Effector memory CD8-positive, alpha-beta T cell (primary cell): ENCODE measurements at regions not wholly inside any gene's neighbourhood (a gene's known extent, or its start where the extent isn't known, plus 50 kb on each side); places are given as distances from the start of the nearest gene placed in this dataset.

Source experiments
- ATAC-seq: fragments of 150-1000 bp; cut with Tn5 transposase; replicated peaks from 2 replicates; pipeline ENCODE4 v1.10.0; 2021; ENCODE audit warnings: mild to moderate bottlenecking, moderate library complexity
- DNase-seq, 3 experiments: peaks; one replicate each; pipeline ENCODE4 v3.0.0; 2021
- H3K27ac Mint-ChIP-seq, 2 donors: one replicate each; pipeline ENCODE4 v1.8.0; 2022; ENCODE audit warnings: mild to moderate bottlenecking in 2 of 2, mixed read lengths in 2 of 2, moderate library complexity in 2 of 2
- H3K27me3 Mint-ChIP-seq, 2 donors: one replicate each; pipeline ENCODE4 v1.8.0; 2022; ENCODE audit warnings: mixed read lengths in 2 of 2
- H3K36me3 Mint-ChIP-seq: one replicate; pipeline ENCODE4 v1.8.0; 2022; ENCODE audit warnings: mild to moderate bottlenecking, moderate library complexity, mixed read lengths; ENCODE audit not compliant: insufficient read depth
- H3K4me1 Mint-ChIP-seq, 2 donors: one replicate each; pipeline ENCODE4 v1.8.0; 2022; ENCODE audit warnings: low read depth in 2 of 2, mixed read lengths in 2 of 2
- H3K4me3 Mint-ChIP-seq, 2 donors: one replicate each; pipeline ENCODE4 v1.8.0; 2022; ENCODE audit warnings: mild to moderate bottlenecking in 2 of 2, mixed read lengths in 2 of 2, moderate library complexity in 2 of 2
- H3K9me3 Mint-ChIP-seq, 2 donors: one replicate each; pipeline ENCODE4 v1.8.0; 2022; ENCODE audit warnings: mixed read lengths in 2 of 2

DNA sequence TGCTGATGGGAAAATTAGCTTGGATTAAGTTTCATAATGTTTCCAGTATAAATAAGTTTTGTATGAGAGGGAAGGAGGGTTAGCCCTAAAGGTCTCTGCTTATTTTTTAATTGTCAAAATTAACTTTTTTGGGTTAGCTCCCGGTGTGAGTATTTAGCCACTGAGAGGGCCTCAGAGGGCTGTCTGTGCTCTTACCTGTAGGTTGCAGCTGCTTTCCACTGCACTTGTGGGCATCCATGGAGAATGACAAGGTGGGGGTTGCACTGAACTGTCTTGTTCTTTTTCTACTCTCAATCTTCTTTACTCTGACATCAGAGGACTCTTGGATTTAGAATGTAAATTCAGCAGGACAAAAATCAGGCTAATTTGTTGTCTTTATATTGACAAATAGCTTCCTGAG is 81.4 kb downstream of the CD164 start:
- H3K4me3 Mint-ChIP-seq = no peak overlapping the region
- no peak for ATAC-seq
- H3K36me3 Mint-ChIP-seq = no peaks in the 10 kb centered on the region
- no peak for DNase-seq
- no peaks in the 10 kb centered on the region for H3K4me1 Mint-ChIP-seq
- H3K27me3 Mint-ChIP-seq = peaks cover 0 to 29% of the 10 kb centered on the region in 2 donors
- no peaks in the 10 kb centered on the region for H3K9me3 Mint-ChIP-seq
- H3K27ac Mint-ChIP-seq = no peak overlapping the region

DNA sequence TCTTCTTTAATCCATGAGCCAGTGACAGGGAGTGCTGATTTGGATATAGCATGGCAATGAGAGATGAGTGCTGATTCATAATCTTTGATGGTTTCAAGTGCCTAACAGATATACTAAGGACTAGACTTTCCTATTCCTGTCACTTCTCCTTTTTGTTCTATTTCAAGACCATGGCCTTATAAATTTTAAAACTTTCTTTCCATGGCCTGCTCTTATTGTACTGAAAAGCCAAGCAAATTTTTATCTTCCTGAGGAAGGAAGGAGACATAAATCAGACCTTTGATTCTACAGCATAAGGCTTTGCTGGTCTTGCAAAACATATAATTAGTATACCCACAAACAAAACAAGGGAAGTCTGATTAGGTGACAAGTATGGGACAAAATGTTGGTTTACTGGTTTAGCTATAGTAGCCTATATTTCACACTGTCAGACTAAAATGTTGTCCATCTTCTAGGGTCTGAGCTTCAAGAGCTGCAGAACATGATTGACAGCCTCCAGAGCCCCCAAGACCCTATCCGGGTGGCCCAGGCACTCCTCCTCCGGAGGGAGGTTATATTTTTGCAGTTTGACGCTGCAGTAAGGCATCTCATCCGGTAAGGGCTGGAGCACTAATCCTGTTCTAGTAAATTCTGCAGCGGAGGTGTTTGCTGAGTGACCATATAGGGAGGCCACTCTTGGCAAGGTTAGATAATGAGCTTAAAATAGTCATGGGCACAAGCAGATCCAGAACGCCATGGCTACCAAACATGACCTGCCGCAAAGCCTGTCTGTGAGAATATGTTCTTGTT is 82.3 kb downstream of the CD164 start:
- Mint-ChIP-seq H3K4me1 (no peaks in the 10 kb centered on the region), H3K9me3 (no peaks in the 10 kb centered on the region), H3K4me3 (no peak overlapping the region), H3K27me3 (peaks cover 0 to 29% of the 10 kb centered on the region in 2 donors), H3K36me3 (no peaks in the 10 kb centered on the region), H3K27ac (no peak overlapping the region)
- no peak for DNase-seq
- no peak for ATAC-seq

DNA sequence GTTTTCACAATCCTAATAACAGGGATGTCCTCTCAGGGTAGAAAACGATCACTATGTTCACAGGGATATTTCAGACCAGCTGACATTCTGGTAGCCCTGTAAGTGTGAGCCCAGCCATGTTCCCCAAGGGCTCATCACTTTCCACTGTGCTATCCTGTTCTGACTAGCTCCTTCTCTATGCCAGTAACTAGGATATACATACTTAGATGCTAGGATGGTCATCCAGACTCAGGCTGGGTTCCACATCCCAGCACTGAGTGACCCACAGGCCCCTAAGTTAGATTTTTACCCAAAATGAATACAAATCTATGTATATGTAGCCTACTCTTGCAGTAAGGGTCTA is 83.0 kb downstream of the CD164 start:
- Mint-ChIP-seq H3K36me3 (no peaks in the 10 kb centered on the region), H3K9me3 (no peaks in the 10 kb centered on the region), H3K27me3 (peaks cover 0 to 29% of the 10 kb centered on the region in 2 donors), H3K4me3 (no peak overlapping the region), H3K4me1 (no peaks in the 10 kb centered on the region), H3K27ac (no peak overlapping the region)
- no peak for ATAC-seq
- DNase-seq = no peak

DNA sequence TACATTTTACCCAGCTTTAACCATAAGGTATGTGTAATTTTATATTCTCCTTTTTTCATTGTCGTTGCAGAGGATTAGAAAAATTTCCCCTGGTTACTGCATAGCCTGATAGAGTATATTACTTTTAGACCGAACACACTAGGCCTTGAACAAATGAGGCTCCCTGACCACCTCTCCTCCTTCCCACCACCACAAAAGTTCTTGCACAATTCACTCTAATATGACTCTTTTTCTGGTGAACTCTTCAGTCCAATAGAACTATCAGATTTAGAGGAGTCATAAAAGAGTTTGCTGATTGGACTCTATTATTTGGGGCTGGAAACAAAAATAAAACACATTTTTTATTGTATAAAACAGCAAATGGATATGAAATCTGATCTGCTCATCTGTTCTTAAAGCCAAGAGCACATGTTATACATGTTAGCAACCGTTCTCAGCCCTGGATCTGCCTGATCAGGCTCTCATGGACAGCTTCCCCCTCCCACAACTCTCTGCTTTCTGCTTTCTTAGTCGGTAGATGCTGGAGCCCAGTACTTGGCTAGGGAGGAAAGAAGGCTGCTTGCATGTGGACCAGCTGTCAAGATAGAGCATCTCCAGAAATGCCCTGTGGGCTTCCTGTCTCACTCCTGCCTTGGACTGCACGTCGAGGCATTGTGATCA is 83.5 kb downstream of the CD164 start:
- Mint-ChIP-seq H3K9me3 (no peaks in the 10 kb centered on the region), H3K27me3 (peaks cover 0 to 29% of the 10 kb centered on the region in 2 donors), H3K27ac (no peak overlapping the region), H3K36me3 (no peaks in the 10 kb centered on the region), H3K4me1 (no peaks in the 10 kb centered on the region), H3K4me3 (no peak overlapping the region)
- no peak for ATAC-seq
- DNase-seq = no peak

DNA sequence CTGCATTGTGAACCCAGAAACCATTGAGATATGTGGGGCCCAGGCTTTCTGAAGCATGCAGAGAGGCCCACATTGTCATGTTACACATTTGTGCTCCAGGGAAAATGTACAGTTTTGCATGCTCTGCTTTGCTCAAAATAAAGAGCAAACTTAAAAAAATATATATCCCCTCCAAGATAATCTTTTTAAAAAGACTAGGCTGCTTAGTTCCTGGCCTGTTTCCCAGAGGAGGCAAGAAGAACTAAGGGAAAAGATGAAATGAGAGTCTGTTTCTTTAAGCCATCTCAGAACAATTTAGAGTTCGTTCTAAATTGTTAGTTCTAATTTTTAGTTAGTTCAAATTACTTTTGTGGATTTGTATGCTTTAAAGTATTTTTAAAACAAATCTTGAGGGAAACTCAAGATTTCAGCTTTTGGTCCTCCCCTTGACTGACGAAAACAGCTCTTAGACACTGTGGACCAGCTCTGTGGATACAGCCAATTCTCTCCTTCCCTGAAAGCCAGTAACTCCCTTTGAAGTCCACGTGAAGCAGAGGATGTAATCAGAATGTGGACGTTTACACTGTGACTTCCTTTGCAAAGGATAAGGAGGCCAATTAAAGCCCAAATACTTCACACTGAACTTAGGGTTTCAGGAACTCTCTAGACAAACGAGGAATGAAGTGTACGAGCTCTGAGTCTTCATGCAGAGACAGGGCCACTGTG is 84.7 kb downstream of the CD164 start:
- H3K9me3 Mint-ChIP-seq = no peaks in the 10 kb centered on the region
- DNase-seq = no peak
- H3K4me3 Mint-ChIP-seq = no peak overlapping the region
- H3K27ac Mint-ChIP-seq = no peak overlapping the region
- H3K27me3 Mint-ChIP-seq = peaks cover 0 to 29% of the 10 kb centered on the region in 2 donors
- no peak for ATAC-seq
- no peaks in the 10 kb centered on the region for H3K36me3 Mint-ChIP-seq
- H3K4me1 Mint-ChIP-seq = no peaks in the 10 kb centered on the region

DNA sequence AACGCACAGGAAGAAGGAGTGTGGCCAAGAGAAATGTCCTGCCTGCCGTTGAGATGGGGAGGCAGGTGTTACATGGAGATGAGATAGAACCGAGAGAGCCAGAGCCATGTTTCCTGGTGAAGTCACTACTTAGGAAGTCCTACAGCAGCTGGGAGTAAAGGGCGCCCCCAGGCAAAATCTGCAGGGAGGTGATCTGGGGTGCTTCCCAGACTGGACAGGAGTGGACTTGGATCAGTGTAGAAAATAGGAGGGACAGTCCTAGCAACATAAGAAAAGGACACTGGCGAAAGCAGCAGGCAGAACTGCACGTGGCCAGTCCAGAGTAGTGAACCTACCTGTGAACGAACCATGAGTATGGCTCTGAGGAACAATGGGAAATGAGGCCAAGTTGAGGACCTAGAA is 85.3 kb downstream of the CD164 start:
- no peak for ATAC-seq
- Mint-ChIP-seq H3K4me1 (no peaks in the 10 kb centered on the region), H3K9me3 (no peaks in the 10 kb centered on the region), H3K36me3 (no peaks in the 10 kb centered on the region), H3K4me3 (no peak overlapping the region), H3K27ac (no peak overlapping the region), H3K27me3 (peaks cover 0 to 33% of the 10 kb centered on the region in 2 donors)
- no peak for DNase-seq

DNA sequence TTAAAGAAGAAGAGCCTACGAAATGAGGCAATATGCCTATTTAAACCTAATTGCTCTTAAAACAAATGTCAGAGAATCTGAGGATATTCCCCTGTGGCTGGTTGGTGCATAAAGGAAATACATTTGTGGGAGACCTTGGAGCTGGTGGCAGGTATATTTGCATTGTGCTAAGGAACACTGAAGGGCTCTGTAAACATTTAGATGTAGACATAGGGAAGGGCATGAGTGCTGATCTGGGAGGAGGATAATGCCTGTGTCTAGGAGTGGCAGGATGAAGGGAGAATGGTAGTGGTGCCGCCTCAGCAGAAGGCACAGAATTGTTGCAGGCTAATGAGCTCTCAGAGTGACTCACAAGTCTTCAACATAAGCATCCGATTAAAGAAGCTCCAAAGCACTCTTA is 85.8 kb downstream of the CD164 start:
- ATAC-seq (no peak), DNase-seq (no peak)
- H3K36me3 Mint-ChIP-seq = no peaks in the 10 kb centered on the region
- H3K27ac Mint-ChIP-seq = no peak overlapping the region
- H3K9me3 Mint-ChIP-seq = no peaks in the 10 kb centered on the region
- H3K4me1 Mint-ChIP-seq = no peaks in the 10 kb centered on the region
- no peak overlapping the region for H3K4me3 Mint-ChIP-seq
- peaks cover 0 to 33% of the 10 kb centered on the region in 2 donors for H3K27me3 Mint-ChIP-seq

DNA sequence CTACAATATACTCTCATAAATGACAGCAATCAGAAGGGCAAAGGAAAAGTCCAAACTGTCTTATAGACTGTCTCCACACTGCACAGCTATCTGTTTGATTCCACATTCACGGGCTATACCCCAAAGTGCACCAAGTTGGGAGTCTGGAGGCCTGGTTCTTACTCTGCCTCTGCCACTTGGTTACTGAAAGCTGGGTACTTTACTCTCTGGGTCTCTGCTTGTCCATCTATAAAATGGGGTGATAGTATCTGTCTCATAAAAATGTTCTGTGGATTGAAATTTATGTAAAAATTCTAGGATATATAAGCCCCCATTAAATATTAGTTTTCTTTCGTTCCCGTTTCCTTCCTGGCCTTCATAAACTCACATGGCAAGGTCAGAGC is 86.5 kb downstream of the CD164 start:
- no peak overlapping the region for H3K4me3 Mint-ChIP-seq
- H3K27me3 Mint-ChIP-seq = peaks cover 0 to 30% of the 10 kb centered on the region in 2 donors
- no peak for DNase-seq
- H3K9me3 Mint-ChIP-seq = no peaks in the 10 kb centered on the region
- H3K27ac Mint-ChIP-seq = no peak overlapping the region
- no peaks in the 10 kb centered on the region for H3K36me3 Mint-ChIP-seq
- H3K4me1 Mint-ChIP-seq = no peaks in the 10 kb centered on the region
- ATAC-seq = no peak

DNA sequence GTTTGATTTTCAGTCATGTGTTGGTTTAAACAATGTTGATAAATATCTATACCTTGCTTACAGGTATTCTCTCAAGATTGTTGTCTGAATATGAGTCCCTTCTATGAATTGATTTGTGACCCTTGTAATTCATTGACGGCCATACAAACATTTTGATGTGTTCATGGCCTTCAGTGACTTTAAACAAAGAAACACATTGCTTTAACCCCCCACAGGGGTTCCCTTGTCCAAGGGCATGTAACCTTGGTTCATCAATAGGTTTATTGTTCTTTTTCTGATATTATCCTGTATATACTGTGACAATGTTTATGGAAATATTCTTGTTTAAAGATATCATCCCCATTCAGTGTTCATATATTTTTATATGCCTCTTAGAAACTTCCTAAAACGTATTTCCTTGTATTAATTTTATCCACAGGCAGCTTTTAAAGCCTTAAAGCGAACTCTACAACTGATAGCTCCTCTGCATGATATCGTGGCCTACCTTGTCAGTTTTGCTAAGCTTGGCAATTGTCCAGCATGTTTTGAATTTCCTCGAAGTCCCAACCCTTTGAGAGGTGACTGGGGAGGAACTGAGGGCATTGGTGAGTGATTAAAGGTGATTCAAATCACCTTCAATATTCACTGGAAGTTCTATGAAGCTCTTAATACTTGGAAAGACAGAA is 87.0 kb downstream of the CD164 start:
- Mint-ChIP-seq H3K4me3 (no peak overlapping the region), H3K36me3 (no peaks in the 10 kb centered on the region), H3K27ac (no peak overlapping the region), H3K4me1 (no peaks in the 10 kb centered on the region), H3K9me3 (no peaks in the 10 kb centered on the region), H3K27me3 (peaks cover 0 to 28% of the 10 kb centered on the region in 2 donors)
- DNase-seq (no peak), ATAC-seq (no peak)

DNA sequence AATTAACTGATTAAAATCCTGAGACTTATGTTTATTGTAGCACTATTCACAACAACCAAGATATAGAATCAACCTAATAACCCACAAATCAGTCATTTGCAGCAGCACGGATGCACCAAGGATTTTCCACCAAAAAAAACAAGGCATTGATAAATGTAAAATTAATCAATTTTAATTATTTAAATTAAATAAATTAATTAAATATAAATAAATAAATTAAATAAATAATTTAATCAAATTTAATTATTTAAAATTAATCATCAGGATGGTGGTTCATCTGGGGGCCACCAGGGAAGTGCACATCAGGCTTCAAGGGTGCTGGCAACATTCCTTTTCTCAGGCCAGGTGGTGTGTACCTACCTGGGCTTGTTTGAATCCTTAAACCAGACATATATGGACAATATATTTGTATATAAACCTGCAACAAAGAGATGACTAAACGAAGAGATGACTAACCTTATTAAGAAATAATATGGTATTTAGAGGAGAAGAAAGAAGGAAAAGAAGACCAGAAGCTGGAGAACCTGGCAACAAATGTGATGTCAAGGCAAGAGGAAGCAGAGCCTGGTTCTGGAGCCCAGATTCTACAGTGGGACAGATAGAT is 89.2 kb downstream of the CD164 start:
- Mint-ChIP-seq H3K27me3 (peaks cover 2 to 19% of the 10 kb centered on the region in 2 donors), H3K4me3 (no peak overlapping the region), H3K27ac (no peak overlapping the region), H3K9me3 (no peaks in the 10 kb centered on the region), H3K4me1 (no peaks in the 10 kb centered on the region), H3K36me3 (no peaks in the 10 kb centered on the region)
- no peak for DNase-seq
- no peak for ATAC-seq

DNA sequence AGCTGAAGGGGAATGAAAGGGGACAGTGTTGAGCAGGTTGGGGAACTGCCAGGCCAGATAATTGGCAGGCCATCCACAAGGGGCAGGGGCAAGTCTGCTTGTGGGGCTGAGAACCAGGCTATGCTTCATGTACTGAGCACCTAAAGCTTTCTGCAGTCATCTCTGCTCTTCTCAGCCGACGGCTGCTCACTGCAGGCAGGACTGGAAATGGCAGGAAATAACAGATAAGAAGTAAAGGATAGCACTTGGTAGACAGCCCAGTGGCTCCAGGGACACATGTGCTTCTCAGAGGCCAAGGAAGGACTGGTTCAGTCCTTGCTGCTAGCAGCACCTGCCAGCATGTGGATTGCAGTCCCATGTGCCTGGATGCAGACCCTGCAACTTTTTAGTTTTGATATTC is 89.8 kb downstream of the CD164 start:
- Mint-ChIP-seq H3K27ac (no peak overlapping the region), H3K9me3 (no peaks in the 10 kb centered on the region), H3K4me1 (no peaks in the 10 kb centered on the region), H3K4me3 (no peak overlapping the region), H3K27me3 (peaks cover 8 to 14% of the 10 kb centered on the region in 2 donors), H3K36me3 (no peaks in the 10 kb centered on the region)
- DNase-seq (no peak), ATAC-seq (no peak)

DNA sequence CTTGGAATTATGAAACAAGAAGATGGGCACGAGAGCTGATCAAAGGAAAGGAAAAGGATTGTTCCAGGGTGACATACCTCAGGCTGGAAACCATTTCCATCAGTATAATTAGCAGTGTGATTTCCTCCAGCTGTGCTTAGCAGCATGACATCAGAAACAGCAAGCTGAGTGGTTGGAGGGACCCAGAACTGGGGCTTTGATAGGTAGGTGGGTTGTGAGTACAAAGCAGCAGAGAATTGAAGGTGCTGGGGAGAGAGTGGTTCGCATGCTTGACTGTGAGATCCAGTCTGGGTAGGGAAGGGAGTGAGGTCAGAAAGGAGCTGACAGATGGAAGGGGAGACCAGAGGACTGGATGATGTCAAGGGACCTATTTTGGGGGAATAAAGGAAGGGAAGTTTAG is 90.4 kb downstream of the CD164 start:
- Mint-ChIP-seq H3K9me3 (no peaks in the 10 kb centered on the region), H3K4me1 (no peaks in the 10 kb centered on the region), H3K27me3 (peaks cover 8 to 18% of the 10 kb centered on the region in 2 donors), H3K4me3 (no peak overlapping the region), H3K27ac (no peak overlapping the region), H3K36me3 (no peaks in the 10 kb centered on the region)
- no peak for ATAC-seq
- no peak for DNase-seq

DNA sequence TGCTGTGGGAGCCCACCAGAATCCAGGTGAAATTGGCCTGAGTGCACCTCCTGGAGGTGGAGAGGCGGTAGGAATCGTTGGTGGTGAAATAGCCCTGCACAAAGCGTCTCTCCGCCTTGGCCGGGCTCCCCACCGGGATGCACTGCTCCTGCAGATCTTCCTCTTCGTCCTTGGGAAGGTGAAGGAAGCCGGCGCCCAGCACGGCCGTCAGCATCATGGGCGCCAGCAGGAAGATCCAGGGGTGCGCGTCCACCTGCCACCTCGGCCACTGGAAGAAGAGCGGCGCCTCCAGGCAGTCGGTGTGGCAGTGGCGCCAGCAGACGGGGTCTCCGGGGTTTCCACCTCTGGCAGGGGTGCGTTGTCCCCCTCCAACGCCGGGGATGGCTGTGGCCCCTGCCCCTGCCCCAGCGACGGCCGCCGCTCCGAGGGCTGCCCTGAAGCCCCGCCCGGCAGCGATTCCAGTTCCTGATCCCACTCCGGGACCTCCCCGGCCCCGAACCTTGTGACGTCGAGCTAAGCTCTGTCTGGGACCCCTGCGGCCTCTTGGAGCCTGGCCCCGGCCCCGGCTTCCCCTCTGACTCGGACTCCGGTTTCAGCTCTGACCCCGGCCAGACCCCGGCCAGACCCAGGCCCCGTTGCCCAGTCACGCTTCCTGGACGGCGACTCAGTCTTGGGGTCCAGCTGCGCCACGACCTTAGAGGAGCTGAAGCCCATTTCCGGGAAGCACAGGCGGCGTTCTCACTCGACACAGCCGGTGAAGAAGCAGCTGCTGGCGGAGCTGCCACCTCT is 91.9 kb downstream of the CD164 start:
- Mint-ChIP-seq H3K4me3 (no peak overlapping the region), H3K4me1 (no peaks in the 10 kb centered on the region), H3K9me3 (no peaks in the 10 kb centered on the region), H3K36me3 (no peaks in the 10 kb centered on the region), H3K27me3 (peaks cover 8 to 24% of the 10 kb centered on the region in 2 donors), H3K27ac (no peak overlapping the region)
- DNase-seq (no peak), ATAC-seq (no peak)
